Activated CD8-positive, alpha-beta T cell treated with anti-CD3 and anti-CD28 coated beads for 36 hours (primary cell): ENCODE measurements at regions not wholly inside any gene's neighbourhood (a gene's known extent, or its start where the extent isn't known, plus 50 kb on each side); places are given as distances from the start of the nearest gene placed in this dataset.
"Not testable (repeated sequence)": the region's sequence is repeated elsewhere in the genome, so short reads cannot be mapped to it uniquely, and the experiment has no call there.

Experiments used
- ATAC-seq: fragments of 200-7000 bp; cut with Tn5 transposase; one replicate; pipeline ENCODE4 v1.10.0; 2021; ENCODE audit warnings: mild to moderate bottlenecking, moderate library complexity
- CTCF ChIA-PET: fragments of 350-600 bp; sonication (Branson Sonifier 250); formaldehyde crosslinking; loops from one replicate; lab custom pipeline; 2021; ENCODE audit warnings: antibody characterized with exemption; lab: Charles Lee
- POLR2A ChIA-PET: fragments of 350-600 bp; sonication (Branson Sonifier 250); formaldehyde crosslinking; loops from one replicate; lab custom pipeline; 2021; ENCODE audit warnings: antibody characterized with exemption; lab: Charles Lee
- DNase-seq: peaks from one replicate; pipeline ENCODE4 v3.0.0-alpha.2; 2020
- H3K27ac Mint-ChIP-seq: one replicate; pipeline ENCODE4 v1.8.0; 2021; ENCODE audit warnings: mild to moderate bottlenecking, mixed read lengths
- H3K27me3 Mint-ChIP-seq: one replicate; pipeline ENCODE4 v1.8.0; 2021; ENCODE audit warnings: mixed read lengths
- H3K36me3 Mint-ChIP-seq: one replicate; pipeline ENCODE4 v1.8.0; 2021; ENCODE audit warnings: low read depth, mixed read lengths
- H3K4me1 Mint-ChIP-seq: one replicate; pipeline ENCODE4 v1.8.0; 2021; ENCODE audit warnings: low read depth, mixed read lengths
- H3K4me3 Mint-ChIP-seq: one replicate; pipeline ENCODE4 v1.8.0; 2021; ENCODE audit warnings: mild to moderate bottlenecking, moderate library complexity, mixed read lengths
- H3K9me3 Mint-ChIP-seq: one replicate; pipeline ENCODE4 v1.8.0; 2021; ENCODE audit warnings: mixed read lengths
- CTCF ChIP-seq: fragments of 200-600 bp; IDR thresholded peaks from one replicate; pipeline ENCODE4 v1.8.0; 2022; ENCODE audit warnings: antibody characterized with exemption, mild to moderate bottlenecking
- intact Hi-C: fragments of 100-400 bp; cut with micrococcal nuclease; formaldehyde crosslinking; loops from one replicate; pipeline ENCODE4 v1.10.0; 2022

- POLR2A ChIA-PET = no interaction called here
- CTCF ChIA-PET = no interaction called here
- no peak for TF ChIP-seq CTCF
- no peak overlapping the region for H3K27ac Mint-ChIP-seq
- H3K27me3 Mint-ChIP-seq = no peaks in the 10 kb centered on the region
- H3K4me1 Mint-ChIP-seq = no peaks in the 10 kb centered on the region
- DNase-seq (no peak), ATAC-seq (no peak)
- H3K4me3 Mint-ChIP-seq = no peak overlapping the region
- H3K36me3 Mint-ChIP-seq = no peaks in the 10 kb centered on the region
- no peaks in the 10 kb centered on the region for H3K9me3 Mint-ChIP-seq
- intact Hi-C loops = no loop called here
Observed at GRCh38 chr7:91379991-91380390, 115.8 kb downstream of the FZD1 start.

GRCh38 chr7:91383053-91383904 is 119.0 kb downstream of the FZD1 start:
- Mint-ChIP-seq H3K4me3 (no peak overlapping the region), H3K4me1 (no peaks in the 10 kb centered on the region), H3K27ac (no peak overlapping the region), H3K36me3 (no peaks in the 10 kb centered on the region), H3K9me3 (no peaks in the 10 kb centered on the region), H3K27me3 (no peaks in the 10 kb centered on the region)
- intact Hi-C loops = no loop called here
- POLR2A ChIA-PET = interaction anchor here (0.9 kb wide), 1 partner anchor 22 kb away, joined by 3 read pairs; no protein-coding TSS in a partner anchor
- TF ChIP-seq CTCF = no peak
- CTCF ChIA-PET = no interaction called here
- no peak for ATAC-seq
- no peak for DNase-seq

GRCh38 chr7:91383905-91384274 is 119.7 kb downstream of the FZD1 start:
- no peak for TF ChIP-seq CTCF
- no peaks in the 10 kb centered on the region for H3K27me3 Mint-ChIP-seq
- intact Hi-C loops = no loop called here
- no peaks in the 10 kb centered on the region for H3K36me3 Mint-ChIP-seq
- H3K4me3 Mint-ChIP-seq = no peak overlapping the region
- DNase-seq (no peak), ATAC-seq (no peak)
- ChIA-PET CTCF (interaction anchor here (1.0 kb wide), 1 partner anchor 13 kb away, joined by 3 read pairs; no protein-coding TSS in a partner anchor), POLR2A (no interaction called here)
- H3K9me3 Mint-ChIP-seq = no peaks in the 10 kb centered on the region
- H3K4me1 Mint-ChIP-seq = no peaks in the 10 kb centered on the region
- H3K27ac Mint-ChIP-seq = no peak overlapping the region

GRCh38 chr7:91394757-91395156 is 130.5 kb downstream of the FZD1 start:
- intact Hi-C loops, DNase-seq, H3K27ac Mint-ChIP-seq, H3K4me3 Mint-ChIP-seq, H3K9me3 Mint-ChIP-seq, CTCF ChIA-PET, H3K27me3 Mint-ChIP-seq, H3K36me3 Mint-ChIP-seq, POLR2A ChIA-PET, ATAC-seq, H3K4me1 Mint-ChIP-seq: not testable (repeated sequence)

- H3K4me3 Mint-ChIP-seq, POLR2A ChIA-PET, CTCF ChIA-PET, DNase-seq, H3K27me3 Mint-ChIP-seq, H3K27ac Mint-ChIP-seq, H3K4me1 Mint-ChIP-seq, ATAC-seq, intact Hi-C loops, H3K9me3 Mint-ChIP-seq, H3K36me3 Mint-ChIP-seq: not testable (repeated sequence)
Observed at GRCh38 chr7:91395313-91395712, 131.1 kb downstream of the FZD1 start.

- POLR2A ChIA-PET = no interaction called here
- intact Hi-C loops = no loop called here
Observed at GRCh38 chr7:91397096-91397495, 132.9 kb downstream of the FZD1 start.

More at GRCh38 chr7:91397096-91397495, 132.9 kb downstream of the FZD1 start:
- no peaks in the 10 kb centered on the region for H3K36me3 Mint-ChIP-seq
- H3K4me1 Mint-ChIP-seq = no peaks in the 10 kb centered on the region
- DNase-seq = no peak
- CTCF ChIA-PET = no interaction called here
- no peaks in the 10 kb centered on the region for H3K27me3 Mint-ChIP-seq
- no peak for ATAC-seq
- no peak overlapping the region for H3K4me3 Mint-ChIP-seq
- no peak overlapping the region for H3K27ac Mint-ChIP-seq
- no peaks in the 10 kb centered on the region for H3K9me3 Mint-ChIP-seq
- TF ChIP-seq CTCF = no peak
